IPS DF 6.9 (cell line): ENCODE measurements at regions not wholly inside any gene's neighbourhood (a gene's known extent, or its start where the extent isn't known, plus 50 kb on each side); places are given as distances from the start of the nearest gene placed in this dataset.
"Not testable (repeated sequence)": the region's sequence is repeated elsewhere in the genome, so short reads cannot be mapped to it uniquely, and the experiment has no call there.

ENCODE experiments used
- DNase-seq: peaks from one replicate; pipeline ENCODE4 v3.0.0-alpha.2; 2013; ENCODE audit warnings: low read depth, low spot score
- H3K27ac ChIP-seq: one replicate; pipeline ENCODE4 v1.5.1; 2013; ENCODE audit warnings: low read length, control low read depth
- H3K27me3 ChIP-seq: 2 replicates; pipeline ENCODE4 v1.6.1; 2013; ENCODE audit warnings: mild to moderate bottlenecking, low read length; ENCODE audit not compliant: control insufficient read depth, insufficient read depth
- H3K36me3 ChIP-seq: 2 replicates; pipeline ENCODE4 v1.6.1; 2013; ENCODE audit warnings: low read length; ENCODE audit not compliant: control insufficient read depth, insufficient read depth
- H3K4me1 ChIP-seq: 2 replicates; pipeline ENCODE4 v1.6.1; 2013; ENCODE audit warnings: low read length; ENCODE audit not compliant: control insufficient read depth, insufficient read depth
- H3K4me3 ChIP-seq: 2 replicates; pipeline ENCODE4 v1.5.1; 2013; ENCODE audit warnings: mild to moderate bottlenecking, low read length
- H3K9me3 ChIP-seq: 2 replicates; pipeline ENCODE4 v1.6.1; 2013; ENCODE audit warnings: low read length, inconsistent platforms; ENCODE audit not compliant: control insufficient read depth, insufficient read depth
- WGBS: extraction: QIAGEN DNeasy Blood & Tissue Kit; methylation state at CpG from one replicate; pipeline ENCODE4 v1.1.7; 2013; ENCODE audit warnings: mixed read lengths, missing lambda C conversion rate; ENCODE audit not compliant: insufficient read length, insufficient coverage; 5-methylcytosine and 5-hydroxymethylcytosine counted together

GRCh38 chr3:87789049-87789448 is 269.8 kb downstream of the CGGBP1 start:
- H3K36me3 ChIP-seq, H3K4me3 ChIP-seq, H3K27me3 ChIP-seq, H3K9me3 ChIP-seq, DNase-seq, H3K4me1 ChIP-seq, H3K27ac ChIP-seq: not testable (repeated sequence)
- WGBS: no CpG with 5 or more reads among the region's 3 CpGs

- Histone ChIP-seq H3K4me3 (no peak overlapping the region), H3K36me3 (no peaks in the 10 kb centered on the region), H3K4me1 (no peaks in the 10 kb centered on the region), H3K27me3 (peaks cover 1% of the 10 kb centered on the region; the same call in 1 of the 2 replicates), H3K27ac (no peak overlapping the region), H3K9me3 (no peaks in the 10 kb centered on the region)
- no CpG with 5 or more reads among the region's 4 CpGs for WGBS
- no peak for DNase-seq
Measured at GRCh38 chr3:87788516-87788915, 270.3 kb downstream of the CGGBP1 start.

- H3K4me3 ChIP-seq: no peak overlapping the region
- no CpG with 5 or more reads among the region's 2 CpGs for WGBS
- no peaks in the 10 kb centered on the region for H3K27me3 ChIP-seq
- H3K27ac ChIP-seq: no peak overlapping the region
- no peak for DNase-seq
- H3K4me1 ChIP-seq: no peaks in the 10 kb centered on the region
- no peaks in the 10 kb centered on the region for H3K36me3 ChIP-seq
- H3K9me3 ChIP-seq: no peaks in the 10 kb centered on the region
Measured at GRCh38 chr3:87780811-87781210, 278.0 kb downstream of the CGGBP1 start.

GRCh38 chr3:87778876-87779275 is 279.9 kb downstream of the CGGBP1 start:
- H3K36me3 ChIP-seq: no peaks in the 10 kb centered on the region
- no peak for DNase-seq
- no peak overlapping the region for H3K27ac ChIP-seq
- H3K4me1 ChIP-seq: no peaks in the 10 kb centered on the region
- H3K4me3 ChIP-seq: no peak overlapping the region
- H3K9me3 ChIP-seq: no peaks in the 10 kb centered on the region
- H3K27me3 ChIP-seq: no peaks in the 10 kb centered on the region
- WGBS: no CpG with 5 or more reads among the region's 1 CpG

GRCh38 chr3:87771337-87772192 is 287.2 kb downstream of the CGGBP1 start:
- Histone ChIP-seq H3K27ac (no peak overlapping the region), H3K9me3 (no peaks in the 10 kb centered on the region), H3K4me1 (no peaks in the 10 kb centered on the region), H3K27me3 (no peaks in the 10 kb centered on the region), H3K4me3 (no peak overlapping the region), H3K36me3 (no peaks in the 10 kb centered on the region)
- WGBS: no CpG with 5 or more reads among the region's 5 CpGs
- DNase-seq: no peak

- no peaks in the 10 kb centered on the region for H3K4me1 ChIP-seq
- H3K27ac ChIP-seq: no peak overlapping the region
- no peaks in the 10 kb centered on the region for H3K9me3 ChIP-seq
- H3K27me3 ChIP-seq: no peaks in the 10 kb centered on the region
- WGBS: no CpG with 5 or more reads among the region's 2 CpGs
- no peaks in the 10 kb centered on the region for H3K36me3 ChIP-seq
- DNase-seq: no peak
- H3K4me3 ChIP-seq: no peak overlapping the region
Measured at GRCh38 chr3:87766721-87767120, 292.1 kb downstream of the CGGBP1 start.

- Histone ChIP-seq H3K4me3 (no peak overlapping the region), H3K36me3 (no peaks in the 10 kb centered on the region), H3K27ac (no peak overlapping the region), H3K9me3 (no peaks in the 10 kb centered on the region), H3K27me3 (no peaks in the 10 kb centered on the region), H3K4me1 (no peaks in the 10 kb centered on the region)
- WGBS: no CpG with 5 or more reads among the region's 3 CpGs
- no peak for DNase-seq
Measured at GRCh38 chr3:87765256-87765655, 293.5 kb downstream of the CGGBP1 start.

GRCh38 chr3:87761795-87762194 is 297.0 kb downstream of the CGGBP1 start:
- H3K36me3 ChIP-seq: no peaks in the 10 kb centered on the region
- H3K4me1 ChIP-seq: no peaks in the 10 kb centered on the region
- no CpG with 5 or more reads among the region's 17 CpGs for WGBS
- H3K27me3 ChIP-seq: no peaks in the 10 kb centered on the region
- H3K4me3 ChIP-seq: no peak overlapping the region
- no peak overlapping the region for H3K27ac ChIP-seq
- no peak for DNase-seq
- H3K9me3 ChIP-seq: no peaks in the 10 kb centered on the region

GRCh38 chr3:87761341-87761740 is 297.5 kb downstream of the CGGBP1 start:
- Histone ChIP-seq H3K4me1 (no peaks in the 10 kb centered on the region), H3K4me3 (no peak overlapping the region), H3K27ac (no peak overlapping the region), H3K36me3 (no peaks in the 10 kb centered on the region), H3K9me3 (no peaks in the 10 kb centered on the region), H3K27me3 (no peaks in the 10 kb centered on the region)
- DNase-seq: no peak
- WGBS: no CpG with 5 or more reads among the region's 11 CpGs

- H3K4me1 ChIP-seq: no peaks in the 10 kb centered on the region
- H3K36me3 ChIP-seq: no peaks in the 10 kb centered on the region
- no peak overlapping the region for H3K4me3 ChIP-seq
- H3K27ac ChIP-seq: no peak overlapping the region
- DNase-seq: no peak
- no CpG with 5 or more reads among the region's 1 CpG for WGBS
- no peaks in the 10 kb centered on the region for H3K9me3 ChIP-seq
- H3K27me3 ChIP-seq: no peaks in the 10 kb centered on the region
Measured at GRCh38 chr3:87756616-87757015, 302.2 kb downstream of the CGGBP1 start.

- Histone ChIP-seq H3K9me3 (no peaks in the 10 kb centered on the region), H3K27me3 (no peaks in the 10 kb centered on the region)
Measured at GRCh38 chr3:87755852-87756251, 303.0 kb downstream of the CGGBP1 start.

More at GRCh38 chr3:87755852-87756251, 303.0 kb downstream of the CGGBP1 start:
- Histone ChIP-seq H3K36me3 (no peaks in the 10 kb centered on the region), H3K4me3 (no peak overlapping the region), H3K4me1 (no peaks in the 10 kb centered on the region), H3K27ac (no peak overlapping the region)
- no peak for DNase-seq
